HG03565 (cell line): ENCODE measurements at regions not wholly inside any gene's neighbourhood (a gene's known extent, or its start where the extent isn't known, plus 50 kb on each side); places are given as distances from the start of the nearest gene placed in this dataset.
"Not testable (repeated sequence)": the region's sequence is repeated elsewhere in the genome, so short reads cannot be mapped to it uniquely, and the experiment has no call there.

Experiments
- ATAC-seq: cut with Tn5 transposase; IDR thresholded peaks from one replicate; pipeline ENCODE4 v1.9.1; 2021; ENCODE audit warnings: mild to moderate bottlenecking, moderate library complexity; ENCODE audit not compliant: unreplicated experiment

GRCh38 chr15:22134941-22135566, 54.7 kb downstream of the OR4M2 start:
- ATAC-seq, result peak; percentile 71

- ATAC-seq, result not testable (repeated sequence)
Observed at GRCh38 chr15:22137572-22137971, 57.2 kb downstream of the OR4M2 start.

- not testable (repeated sequence) for ATAC-seq
Observed at GRCh38 chr15:22141106-22141505, 60.8 kb downstream of the OR4M2 start.

GRCh38 chr15:22148109-22148508, 67.8 kb downstream of the OR4M2 start:
- peak; percentile 90 for ATAC-seq

GRCh38 chr15:22158243-22158642, 77.9 kb downstream of the OR4M2 start:
- not testable (repeated sequence) for ATAC-seq

- ATAC-seq, result peak; percentile 16
Observed at GRCh38 chr15:22160283-22160682, 80.0 kb downstream of the OR4M2 start.

- ATAC-seq, result peak; percentile 69
Observed at GRCh38 chr15:22160741-22161140, 80.4 kb downstream of the OR4M2 start.

GRCh38 chr15:22161398-22161797, 81.1 kb downstream of the OR4M2 start:
- peak; percentile 71 for ATAC-seq

- not testable (repeated sequence) for ATAC-seq
Observed at GRCh38 chr15:22163715-22164114, 83.4 kb downstream of the OR4M2 start.

GRCh38 chr15:22167521-22167920, 87.2 kb downstream of the OR4M2 start:
- ATAC-seq, result not testable (repeated sequence)

GRCh38 chr15:22173029-22173998, 93.0 kb downstream of the OR4M2 start:
- peak; percentile 55 for ATAC-seq

- ATAC-seq, result peak; percentile 42
Observed at GRCh38 chr15:22174088-22174487, 93.8 kb downstream of the OR4M2 start.

- ATAC-seq, result not testable (repeated sequence)
Observed at GRCh38 chr15:22177965-22178364, 97.6 kb downstream of the OR4M2 start.

- not testable (repeated sequence) for ATAC-seq
Observed at GRCh38 chr15:22178438-22178837, 98.1 kb downstream of the OR4M2 start.

GRCh38 chr15:22179043-22179442, 98.7 kb downstream of the OR4M2 start:
- ATAC-seq, result not testable (repeated sequence)

GRCh38 chr15:22180611-22181010, 100.3 kb downstream of the OR4M2 start:
- not testable (repeated sequence) for ATAC-seq

- peak; percentile 80 for ATAC-seq
Observed at GRCh38 chr15:22184678-22185077, 104.4 kb downstream of the OR4M2 start.

- not testable (repeated sequence) for ATAC-seq
Observed at GRCh38 chr15:22186846-22187532, 106.7 kb downstream of the OR4M2 start.

- ATAC-seq, result not testable (repeated sequence)
Observed at GRCh38 chr15:22191818-22192217, 111.5 kb downstream of the OR4M2 start.

GRCh38 chr15:22194739-22195617, 114.7 kb downstream of the OR4M2 start:
- not testable (repeated sequence) for ATAC-seq
